Left lung (tissue), 4 donors: ENCODE measurements at regions not wholly inside any gene's neighbourhood (a gene's known extent, or its start where the extent isn't known, plus 50 kb on each side); places are given as distances from the start of the nearest gene placed in this dataset.

Source experiments
- ATAC-seq: fragments of 200-7000 bp; cut with Tn5 transposase; one replicate; pipeline ENCODE4 v1.9.1; 2020; ENCODE audit warnings: moderate library complexity
- DNase-seq, 4 donors: peaks; one replicate each; pipeline ENCODE4 v3.0.0-alpha.2; 2013 to 2020
- H3K27ac ChIP-seq, 2 donors: fragments of 200-600 bp; sonication (generic) in 1 of 2; one replicate each; pipeline versions ENCODE4 v1.5.0 to v1.8.0; 2020 to 2021
- H3K27me3 ChIP-seq, 2 donors: fragments of 200-600 bp; sonication (generic) in 1 of 2; one replicate each; pipeline versions ENCODE4 v1.5.0 to v1.8.0; 2020 to 2021
- H3K36me3 ChIP-seq, 2 donors: fragments of 200-600 bp; sonication (generic) in 1 of 2; one replicate each; pipeline versions ENCODE4 v1.5.0 to v1.8.0; 2020 to 2021
- H3K4me1 ChIP-seq, 2 donors: fragments of 200-600 bp; one replicate each; pipeline ENCODE4 v1.8.0; 2021
- H3K4me3 ChIP-seq, 2 donors: fragments of 200-600 bp; sonication (generic) in 1 of 2; one replicate each; pipeline versions ENCODE4 v1.5.0 to v1.8.0; 2020 to 2021; ENCODE audit warnings: mild to moderate bottlenecking in 1 of 2
- H3K9me3 ChIP-seq, 2 donors: fragments of 200-600 bp; sonication (generic) in 1 of 2; one replicate each; pipeline versions ENCODE4 v1.5.0 to v1.8.0; 2020 to 2021
- intact Hi-C, 2 donors: fragments of 100-400 bp; cut with DNase I; formaldehyde crosslinking; loops; one replicate each; pipeline versions ENCODE4 v1.11.2 to v1.14.2; 2022
- TF ChIP-seq, protein P1 (sequence below), 2 donors: fragments of 200-600 bp; sonication (generic) in 1 of 2; IDR thresholded peaks; one replicate each; pipeline versions ENCODE4 v1.5.0 to v1.8.0; 2021; ENCODE audit warnings: antibody characterized with exemption in 2 of 2
- donor health status: DM: no; HTN: yes; CAD: no.
- donor health status: DM: no; HTN: no; CAD: no.

DNA sequence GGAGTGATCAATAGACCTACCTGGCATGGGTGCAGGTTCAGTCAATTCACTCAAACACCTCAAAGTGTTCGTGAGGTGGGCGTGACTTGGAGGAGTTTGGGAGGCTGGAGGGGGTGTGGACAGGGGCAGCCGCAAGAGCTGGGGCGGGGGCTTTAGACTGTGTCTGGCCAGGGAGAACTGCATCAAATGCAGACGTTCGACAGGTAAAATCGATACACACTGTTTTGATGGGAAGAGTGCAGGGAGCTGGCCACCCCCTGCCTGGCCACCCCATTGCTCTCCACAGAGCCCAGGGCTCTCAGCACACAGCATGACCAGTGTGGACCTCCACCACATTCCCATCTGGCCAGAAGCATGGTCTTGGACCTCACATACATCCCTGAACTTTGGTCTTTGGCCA is 412.1 kb downstream of the OCA2 start:
- ATAC-seq: no peak
- Histone ChIP-seq H3K36me3 (no peaks in the 10 kb centered on the region), H3K27me3 (no peaks in the 10 kb centered on the region), H3K9me3 (no peaks in the 10 kb centered on the region), H3K4me3 (no peak overlapping the region), H3K4me1 (no peaks in the 10 kb centered on the region), H3K27ac (no peak overlapping the region)
- intact Hi-C loops: no loop called here
- TF ChIP-seq, protein P1, sequence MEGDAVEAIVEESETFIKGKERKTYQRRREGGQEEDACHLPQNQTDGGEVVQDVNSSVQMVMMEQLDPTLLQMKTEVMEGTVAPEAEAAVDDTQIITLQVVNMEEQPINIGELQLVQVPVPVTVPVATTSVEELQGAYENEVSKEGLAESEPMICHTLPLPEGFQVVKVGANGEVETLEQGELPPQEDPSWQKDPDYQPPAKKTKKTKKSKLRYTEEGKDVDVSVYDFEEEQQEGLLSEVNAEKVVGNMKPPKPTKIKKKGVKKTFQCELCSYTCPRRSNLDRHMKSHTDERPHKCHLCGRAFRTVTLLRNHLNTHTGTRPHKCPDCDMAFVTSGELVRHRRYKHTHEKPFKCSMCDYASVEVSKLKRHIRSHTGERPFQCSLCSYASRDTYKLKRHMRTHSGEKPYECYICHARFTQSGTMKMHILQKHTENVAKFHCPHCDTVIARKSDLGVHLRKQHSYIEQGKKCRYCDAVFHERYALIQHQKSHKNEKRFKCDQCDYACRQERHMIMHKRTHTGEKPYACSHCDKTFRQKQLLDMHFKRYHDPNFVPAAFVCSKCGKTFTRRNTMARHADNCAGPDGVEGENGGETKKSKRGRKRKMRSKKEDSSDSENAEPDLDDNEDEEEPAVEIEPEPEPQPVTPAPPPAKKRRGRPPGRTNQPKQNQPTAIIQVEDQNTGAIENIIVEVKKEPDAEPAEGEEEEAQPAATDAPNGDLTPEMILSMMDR (IDR thresholded peaks at IDR 0.05): no peak
- no peak for DNase-seq

DNA sequence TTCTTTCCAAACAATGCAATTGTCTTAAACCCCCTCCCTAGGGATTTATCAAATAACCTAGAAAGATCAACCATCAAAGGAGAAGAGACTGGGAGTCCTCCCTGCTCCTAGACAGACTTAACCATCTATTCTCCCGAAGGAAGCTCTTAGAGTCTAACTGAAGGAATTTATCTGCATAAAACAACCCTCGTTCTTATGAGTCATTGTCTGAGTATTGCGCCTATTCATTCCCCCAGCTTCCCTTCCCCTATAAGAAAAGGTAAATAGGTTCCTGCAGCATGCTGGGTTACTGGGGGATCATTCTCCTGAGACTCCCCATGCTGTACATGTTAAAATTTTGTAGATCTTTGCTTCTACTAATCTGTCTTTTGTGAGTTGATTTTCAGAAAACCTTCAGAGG is 412.7 kb downstream of the OCA2 start:
- no peak for ATAC-seq

DNA sequence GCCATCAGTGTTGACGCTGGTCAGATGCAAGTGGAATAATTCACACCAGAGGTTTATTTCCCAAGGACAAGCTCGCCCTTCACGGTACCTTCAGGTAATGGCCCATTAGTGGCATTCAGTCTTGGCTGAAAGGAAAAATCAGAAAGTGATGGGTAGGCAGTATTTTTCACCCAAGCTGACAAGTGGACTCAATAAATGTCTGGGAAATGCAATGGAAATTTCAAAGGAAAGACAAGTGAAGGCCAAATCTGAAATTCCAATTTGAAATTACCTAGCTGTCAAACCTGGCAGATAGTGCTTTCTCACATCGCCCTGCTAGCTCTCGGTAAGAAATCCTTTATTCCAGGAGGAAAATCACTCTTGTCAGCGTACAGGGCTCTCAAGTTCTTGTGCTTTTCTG is 413.5 kb downstream of the OCA2 start:
- TF ChIP-seq, protein P1 (IDR thresholded peaks at IDR 0.05): no peak
- intact Hi-C loops: no loop called here
- no peak overlapping the region for H3K4me3 ChIP-seq
- H3K36me3 ChIP-seq: no peaks in the 10 kb centered on the region
- no peaks in the 10 kb centered on the region for H3K9me3 ChIP-seq
- ATAC-seq: no peak
- H3K27ac ChIP-seq: no peak overlapping the region
- no peaks in the 10 kb centered on the region for H3K27me3 ChIP-seq
- H3K4me1 ChIP-seq: no peaks in the 10 kb centered on the region
- no peak for DNase-seq

More for the DNA sequence above, 412.7 kb downstream of the OCA2 start:
- Histone ChIP-seq H3K4me1 (no peaks in the 10 kb centered on the region), H3K9me3 (no peaks in the 10 kb centered on the region), H3K27ac (no peak overlapping the region), H3K27me3 (no peaks in the 10 kb centered on the region), H3K36me3 (no peaks in the 10 kb centered on the region), H3K4me3 (no peak overlapping the region)
- DNase-seq: no peak
- intact Hi-C loops: no loop called here
- TF ChIP-seq, protein P1 (IDR thresholded peaks at IDR 0.05): no peak

DNA sequence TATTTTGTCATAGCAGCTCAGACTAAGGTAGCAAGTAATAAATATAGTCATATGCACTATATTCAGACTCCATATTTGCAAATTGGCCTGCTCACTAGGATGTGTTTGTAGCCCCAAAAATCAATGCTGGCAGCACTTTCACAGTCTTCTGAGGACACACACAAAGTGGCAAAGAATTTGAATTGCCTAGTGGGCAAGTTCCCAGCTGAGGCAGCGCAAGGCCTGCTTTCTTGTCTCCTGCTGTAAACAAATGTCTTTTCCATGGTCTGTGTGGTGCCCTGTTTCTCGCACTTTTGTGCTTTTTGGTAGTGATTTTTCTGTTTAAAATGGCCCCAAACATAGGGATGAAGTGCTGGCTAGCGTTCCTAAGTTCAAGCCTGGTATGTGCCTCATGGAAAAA is 416.0 kb downstream of the OCA2 start:
- DNase-seq (no peak), ATAC-seq (no peak)
- H3K9me3 ChIP-seq: no peaks in the 10 kb centered on the region
- no peak overlapping the region for H3K4me3 ChIP-seq
- H3K27me3 ChIP-seq: no peaks in the 10 kb centered on the region
- TF ChIP-seq, protein P1 (IDR thresholded peaks at IDR 0.05): no peak
- no peak overlapping the region for H3K27ac ChIP-seq
- H3K4me1 ChIP-seq: no peaks in the 10 kb centered on the region
- intact Hi-C loops: no loop called here
- H3K36me3 ChIP-seq: no peaks in the 10 kb centered on the region

DNA sequence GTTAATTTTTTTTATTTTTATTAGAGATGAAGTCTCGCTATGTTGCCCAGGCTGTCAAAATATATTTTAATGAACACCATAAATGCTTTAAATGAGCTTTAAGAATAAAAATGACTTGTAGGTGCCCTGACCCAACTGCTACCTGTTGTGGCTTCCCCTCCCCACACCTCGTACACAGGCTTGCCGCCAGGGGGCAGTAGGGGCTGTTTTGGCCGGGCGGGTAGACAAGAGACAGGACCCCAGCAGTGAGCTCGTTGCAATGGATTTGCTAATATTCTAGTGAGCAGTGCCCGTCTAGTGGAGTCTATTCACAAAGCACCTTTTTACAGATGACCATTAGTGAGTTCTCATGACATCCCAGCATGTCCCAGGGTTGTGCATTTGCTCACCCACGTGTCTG is 418.1 kb downstream of the OCA2 start:
- no peak overlapping the region for H3K27ac ChIP-seq
- DNase-seq (no peak), ATAC-seq (no peak)
- TF ChIP-seq, protein P1 (IDR thresholded peaks at IDR 0.05): no peak
- H3K9me3 ChIP-seq: no peaks in the 10 kb centered on the region
- no peaks in the 10 kb centered on the region for H3K4me1 ChIP-seq
- no peaks in the 10 kb centered on the region for H3K27me3 ChIP-seq
- H3K36me3 ChIP-seq: no peaks in the 10 kb centered on the region
- H3K4me3 ChIP-seq: no peak overlapping the region
- intact Hi-C loops: no loop called here
